WI38 (cell line): ENCODE measurements at regions not wholly inside any gene's neighbourhood (a gene's known extent, or its start where the extent isn't known, plus 50 kb on each side); places are given as distances from the start of the nearest gene placed in this dataset.

ENCODE experiments used
- H3K4me3 ChIP-seq: 2 replicates; pipeline ENCODE4 v1.5.1; 2011; ENCODE audit warnings: low read depth, mild to moderate bottlenecking, control low read depth, low read length
- CTCF ChIP-seq: IDR thresholded peaks from 2 replicates; pipeline ENCODE4 v1.5.1; 2012; ENCODE audit warnings: low read depth, mild to moderate bottlenecking, control low read depth, low read length

- H3K4me3 ChIP-seq, result no peak overlapping the region
- no peak for TF ChIP-seq CTCF
Observed at GRCh38 chr5:91232523-91232922, 150.6 kb downstream of the ARRDC3 start.

GRCh38 chr5:91229031-91229727, 153.9 kb downstream of the ARRDC3 start:
- no peak for TF ChIP-seq CTCF
- H3K4me3 ChIP-seq, result no peak overlapping the region

- no peak overlapping the region for H3K4me3 ChIP-seq
- TF ChIP-seq CTCF, result no peak
Observed at GRCh38 chr5:91228188-91228587, 154.9 kb downstream of the ARRDC3 start.

GRCh38 chr5:91225848-91226686, 157.1 kb downstream of the ARRDC3 start:
- H3K4me3 ChIP-seq, result no peak overlapping the region
- no peak for TF ChIP-seq CTCF

GRCh38 chr5:91224969-91225368, 158.1 kb downstream of the ARRDC3 start:
- no peak overlapping the region for H3K4me3 ChIP-seq
- TF ChIP-seq CTCF, result no peak

GRCh38 chr5:91224456-91224855, 158.7 kb downstream of the ARRDC3 start:
- TF ChIP-seq CTCF, result no peak
- no peak overlapping the region for H3K4me3 ChIP-seq

- H3K4me3 ChIP-seq, result no peak overlapping the region
- no peak for TF ChIP-seq CTCF
Observed at GRCh38 chr5:91223886-91224285, 159.2 kb downstream of the ARRDC3 start.
